ENCODE measurements at regions not wholly inside any gene's neighbourhood (a gene's known extent, or its start where the extent isn't known, plus 50 kb on each side); places are given as distances from the start of the nearest gene placed in this dataset.

DNA sequence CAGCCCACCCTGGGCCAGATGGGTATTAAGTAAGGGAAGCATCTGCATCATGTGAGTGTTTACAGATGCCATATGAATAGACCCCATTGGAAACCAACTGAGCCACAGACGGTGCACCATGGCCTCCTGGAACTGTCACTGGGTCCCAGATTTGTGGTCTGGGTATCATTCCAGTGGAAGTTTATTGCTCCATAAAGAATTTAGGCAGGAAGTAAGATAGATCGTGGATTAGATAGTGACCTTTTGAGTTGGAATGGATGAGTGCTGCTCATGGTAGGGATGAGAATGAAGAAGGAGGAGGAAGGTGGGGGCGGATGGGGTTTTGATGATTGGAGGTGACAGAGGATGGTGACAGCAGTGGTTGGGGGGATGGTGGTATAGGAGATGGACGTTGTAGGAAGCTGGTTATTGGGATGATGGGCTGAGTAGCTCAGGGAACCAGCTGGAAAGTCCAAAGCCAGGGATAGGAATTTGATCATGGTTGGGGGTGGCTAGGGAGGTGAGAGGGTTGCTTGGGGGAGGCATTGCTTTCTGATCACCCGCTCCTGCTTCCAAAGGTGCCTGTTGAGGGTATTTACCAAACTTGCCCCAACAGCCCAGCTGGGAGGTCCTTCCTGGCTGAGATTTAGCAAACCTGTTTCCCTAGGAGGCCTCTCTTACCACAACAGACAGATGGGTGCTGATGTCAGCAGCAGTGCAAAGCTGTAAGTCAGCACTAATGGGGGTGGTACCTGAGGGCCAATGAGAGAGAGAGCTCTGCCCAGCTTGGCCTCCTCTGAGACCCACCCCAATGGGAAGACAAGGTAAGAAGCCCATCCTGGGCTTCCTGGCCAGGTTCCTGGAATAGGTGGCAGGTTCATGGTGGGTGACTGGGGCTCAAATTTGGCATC lies 78.0 kb downstream of the VEGFA start:
- 79 to 87% (median 80%) methylated on average over 5 of the region's 5 CpGs for WGBS, 5 donors
- no peak overlapping the region for H3K27ac ChIP-seq
- intact Hi-C loops (cut with DNase I; ENCODE audit: low total_unique reads), result no loop called here
- no peaks in the 10 kb centered on the region for H3K27me3 ChIP-seq
- no peak for TF ChIP-seq POLR2AphosphoS5 (IDR thresholded peaks at IDR 0.05)
- TF ChIP-seq EP300 (IDR thresholded peaks at IDR 0.05), result no peak
- no peaks in the 10 kb centered on the region for H3K36me3 ChIP-seq
- H3K4me3 ChIP-seq, result no peak overlapping the region
- H3K9me3 ChIP-seq, result no peaks in the 10 kb centered on the region
- peak in 1 of 2 donors; percentile 49 for DNase-seq
- H3K4me1 ChIP-seq, result peaks cover 4 to 23% (median 7%) of the 10 kb centered on the region in 4 donors

- Histone ChIP-seq H3K36me3 (no peaks in the 10 kb centered on the region), H3K4me3 (no peak overlapping the region), H3K27ac (no peak overlapping the region), H3K9me3 (no peaks in the 10 kb centered on the region), H3K27me3 (no peaks in the 10 kb centered on the region), H3K4me1 (peaks cover 4 to 16% (median 7%) of the 10 kb centered on the region in 4 donors)
- DNase-seq, result no peak
- no peak for TF ChIP-seq EP300 (IDR thresholded peaks at IDR 0.05)
- no peak for TF ChIP-seq POLR2AphosphoS5 (IDR thresholded peaks at IDR 0.05)
- no peak for TF ChIP-seq POLR2A (IDR thresholded peaks at IDR 0.05)
- WGBS, 5 donors, result 85 to 93% (median 92%) methylated on average over 8 of the region's 8 CpGs
- intact Hi-C loops (cut with DNase I; ENCODE audit: low total_unique reads), result no loop called here
These were observed 76.5 kb downstream of the VEGFA start for GRCh38 chr6:43846556-43846955.

DNA sequence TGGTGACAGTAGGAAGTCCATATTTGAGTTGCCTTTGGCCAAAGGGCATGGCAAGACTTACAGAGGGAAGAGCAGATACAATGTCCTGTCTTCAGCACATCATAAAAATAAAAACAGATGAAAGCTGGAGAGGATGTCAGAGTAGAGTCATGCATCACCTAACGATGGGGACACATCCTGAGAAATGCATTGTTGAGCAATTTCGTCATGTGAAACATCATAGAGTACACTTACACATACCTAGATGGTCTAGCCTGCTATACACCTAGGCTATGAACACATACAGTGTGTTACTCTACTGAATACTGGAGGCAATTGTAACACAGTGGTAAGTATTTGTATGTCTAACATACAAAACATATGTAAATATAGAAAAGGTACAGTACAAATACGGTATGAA lies 75.6 kb downstream of the VEGFA start:
- 36 to 74% (median 61%) methylated on average over 3 of the region's 3 CpGs for WGBS, 5 donors
- Histone ChIP-seq H3K4me3 (no peak overlapping the region), H3K36me3 (no peaks in the 10 kb centered on the region), H3K4me1 (peaks cover 4 to 16% (median 7%) of the 10 kb centered on the region in 4 donors), H3K27me3 (no peaks in the 10 kb centered on the region), H3K9me3 (no peaks in the 10 kb centered on the region), H3K27ac (no peak overlapping the region)
- TF ChIP-seq POLR2AphosphoS5 (IDR thresholded peaks at IDR 0.05) (no peak), CTCF (IDR thresholded peaks at IDR 0.05) (no peak), POLR2A (IDR thresholded peaks at IDR 0.05) (no peak), EP300 (IDR thresholded peaks at IDR 0.05) (no peak)
- DNase-seq, result no peak
- intact Hi-C loops (cut with DNase I; ENCODE audit: low total_unique reads), result no loop called here

DNA sequence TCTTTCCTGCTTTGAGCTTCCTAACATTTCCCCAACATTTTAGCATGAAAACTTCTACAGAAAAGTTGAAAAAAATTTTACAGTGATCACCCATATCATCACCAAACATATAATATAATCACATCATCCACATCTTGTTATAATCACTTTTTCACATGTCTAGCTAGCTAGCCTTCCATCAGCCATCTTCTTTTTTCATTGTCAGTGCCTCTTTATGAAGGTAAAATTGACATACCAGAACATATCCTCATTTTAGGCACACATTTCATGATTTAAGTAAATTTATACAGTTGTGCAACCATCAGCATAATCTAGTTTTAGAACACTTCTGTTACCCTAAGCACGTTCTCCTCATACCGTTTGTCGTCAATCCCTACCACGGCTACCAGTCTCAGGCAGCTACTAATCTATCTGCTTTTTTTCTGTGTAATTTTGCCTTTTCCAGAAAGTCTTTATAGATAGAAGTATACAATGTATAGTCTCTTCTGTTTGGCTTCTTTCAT lies 73.7 kb downstream of the VEGFA start:
- no peak for TF ChIP-seq POLR2A (IDR thresholded peaks at IDR 0.05)
- TF ChIP-seq EP300 (IDR thresholded peaks at IDR 0.05), result no peak
- TF ChIP-seq CTCF (IDR thresholded peaks at IDR 0.05), result no peak
- H3K9me3 ChIP-seq, result no peaks in the 10 kb centered on the region
- intact Hi-C loops (cut with DNase I; ENCODE audit: low total_unique reads), result no loop called here
- peak overlapping the region in 1 of 5 donors; percentile 45 for H3K27ac ChIP-seq
- no peak for DNase-seq
- H3K4me1 ChIP-seq, result peaks cover under 1 to 5% (median 3%) of the 10 kb centered on the region in 4 donors
- no peaks in the 10 kb centered on the region for H3K36me3 ChIP-seq
- H3K27me3 ChIP-seq, result no peaks in the 10 kb centered on the region
- WGBS, 5 donors, result 94 to 96% (median 94%) methylated on average over 4 of the region's 4 CpGs
- no peak overlapping the region for H3K4me3 ChIP-seq

GRCh38 chr6:43843097-43843645 lies 73.2 kb downstream of the VEGFA start:
- no peaks in the 10 kb centered on the region for H3K27me3 ChIP-seq
- no peak overlapping the region for H3K4me3 ChIP-seq
- H3K9me3 ChIP-seq, result no peaks in the 10 kb centered on the region
- intact Hi-C loops (cut with DNase I; ENCODE audit: low total_unique reads), result no loop called here
- WGBS, 5 donors, result 19 to 44% (median 37%) methylated on average over 5 of the region's 5 CpGs
- no peak for DNase-seq
- peak in 2 of 3 donors; percentile 39 to 70 for TF ChIP-seq POLR2AphosphoS5 (IDR thresholded peaks at IDR 0.05)
- TF ChIP-seq CTCF (IDR thresholded peaks at IDR 0.05), result no peak
- H3K4me1 ChIP-seq, result peaks cover 4 to 10% (median 7%) of the 10 kb centered on the region in 4 donors
- H3K27ac ChIP-seq, result peak overlapping the region in 2 of 5 donors; percentile 7 to 45
- no peaks in the 10 kb centered on the region for H3K36me3 ChIP-seq
